ENCODE measurements at regions not wholly inside any gene's neighbourhood (a gene's known extent, or its start where the extent isn't known, plus 50 kb on each side); places are given as distances from the start of the nearest gene placed in this dataset.

GRCh38 chrX:36930491-36930890 lies 77.7 kb upstream of the FAM47C start:
- no peak for DNase-seq (ENCODE audit: low read depth)
- no peak overlapping the region for H3K4me3 ChIP-seq (ENCODE audit: low read depth, low read length)
- no peak for TF ChIP-seq CTCF (IDR thresholded peaks at IDR 0.05; ENCODE audit: insufficient read depth, low read depth, low read length, missing control alignments)

- DNase-seq (ENCODE audit: low read depth): no peak
- TF ChIP-seq CTCF (IDR thresholded peaks at IDR 0.05; ENCODE audit: insufficient read depth, low read depth, low read length, missing control alignments): no peak
- no peak overlapping the region for H3K4me3 ChIP-seq (ENCODE audit: low read depth, low read length)
Measured at GRCh38 chrX:36947214-36947613, 61.0 kb upstream of the FAM47C start.

- no peak overlapping the region for H3K4me3 ChIP-seq (ENCODE audit: low read depth, low read length)
- TF ChIP-seq CTCF (IDR thresholded peaks at IDR 0.05; ENCODE audit: insufficient read depth, low read depth, low read length, missing control alignments): no peak
- no peak for DNase-seq (ENCODE audit: low read depth)
Measured at GRCh38 chrX:36950495-36951253, 57.5 kb upstream of the FAM47C start.

DNA sequence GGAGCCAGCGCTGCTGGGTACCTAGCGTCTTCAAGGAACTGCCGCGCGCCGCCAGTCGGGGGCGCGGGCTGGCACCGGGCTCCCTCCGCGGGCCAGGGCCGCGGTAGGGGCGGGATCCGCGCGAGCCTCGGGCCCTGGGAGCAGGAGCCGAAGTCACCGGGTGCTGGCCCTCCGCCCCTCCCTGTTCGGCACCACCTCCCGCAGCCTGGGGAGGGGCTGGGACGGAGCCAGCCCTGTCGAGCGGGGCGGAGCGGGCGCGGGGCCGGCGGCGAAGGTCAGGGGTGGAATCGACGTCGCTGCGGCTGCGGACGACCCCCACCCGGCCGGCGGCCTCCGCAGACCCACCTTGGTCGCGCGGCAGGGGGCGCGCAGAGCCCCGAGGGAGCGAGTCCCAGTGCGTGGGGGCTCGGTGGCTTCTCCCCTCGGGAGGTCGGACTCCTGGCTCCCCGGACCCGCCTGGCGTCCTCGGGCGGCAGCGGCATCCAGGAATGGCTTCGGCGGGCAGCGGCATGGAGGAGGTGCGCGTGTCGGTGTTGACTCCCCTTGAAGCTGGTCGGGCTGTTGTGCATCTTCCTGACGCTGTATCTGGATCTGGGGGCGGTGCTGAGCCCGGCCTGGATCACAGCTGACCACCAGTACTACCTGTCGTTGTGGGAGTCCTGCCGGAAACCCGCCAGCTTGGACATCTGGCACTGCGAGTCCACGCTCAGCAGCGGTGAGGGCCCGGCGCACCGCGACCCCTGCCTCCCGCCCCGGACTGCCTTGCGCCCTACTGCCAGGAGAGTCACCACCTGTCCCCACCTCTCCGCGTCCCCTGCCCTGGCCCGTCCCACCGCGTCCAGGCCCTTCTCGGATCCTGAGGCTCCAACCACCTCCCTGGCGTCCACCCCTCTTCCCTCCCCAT lies 50.5 kb upstream of the FAM47C start:
- no peak for DNase-seq (ENCODE audit: low read depth)
- TF ChIP-seq CTCF (IDR thresholded peaks at IDR 0.05; ENCODE audit: insufficient read depth, low read depth, low read length, missing control alignments): no peak
- no peak overlapping the region for H3K4me3 ChIP-seq (ENCODE audit: low read depth, low read length)
